T-cell (primary cell): ENCODE measurements at regions not wholly inside any gene's neighbourhood (a gene's known extent, or its start where the extent isn't known, plus 50 kb on each side); places are given as distances from the start of the nearest gene placed in this dataset.

ENCODE experiments used
- ATAC-seq, 4 experiments: fragments of 200-7000 bp in 3 of 4; fragments of 150-1000 bp in 1 of 4; cut with Tn5 transposase; replicated peaks in 1 of 4; 1 replicate in 3 of 4; 2 replicates in 1 of 4; pipeline ENCODE4 v1.10.0; 2021; ENCODE audit warnings: moderate library complexity in 3 of 4, mild to moderate bottlenecking in 2 of 4, moderate number of reproducible peaks in 1 of 4
- CTCF ChIA-PET, 2 donors: fragments of 300-600 bp; sonication (Branson Sonifier 250); formaldehyde crosslinking; loops; one replicate each; lab custom pipeline; 2022; ENCODE audit warnings: antibody characterized with exemption in 2 of 2; lab: Charles Lee
- POLR2A ChIA-PET, 2 donors: fragments of 300-600 bp; sonication (Branson Sonifier 250); formaldehyde crosslinking; loops; one replicate each; lab custom pipeline; 2022; ENCODE audit warnings: antibody characterized with exemption in 2 of 2; lab: Charles Lee
- DNase-seq, 35 experiments: peaks; one replicate each; pipeline versions ENCODE4 v3.0.0 to v3.0.0-alpha.2; 2013 to 2023
- H3K27ac ChIP-seq: one replicate; pipeline ENCODE4 v1.5.1; 2013; ENCODE audit warnings: low read length
- H3K27me3 ChIP-seq, 2 experiments: replicated peaks in 1 of 2; 1 replicate in 1 of 2; 2 replicates in 1 of 2; pipeline versions ENCODE4 v1.6.1 to v1.7.0; 2013; ENCODE audit warnings: low read length in 1 of 2, mixed read lengths in 1 of 2; ENCODE audit not compliant: control insufficient read depth in 2 of 2, insufficient read depth in 2 of 2; ENCODE audit errors: extremely low read depth in 1 of 2
- H3K36me3 ChIP-seq, 2 donors: 1 replicate in 1 of 2; 2 replicates in 1 of 2; pipeline versions ENCODE4 v1.6.1 to v1.7.0; 2013; ENCODE audit warnings: low read length in 1 of 2; ENCODE audit not compliant: control insufficient read depth in 2 of 2, insufficient read depth in 1 of 2; ENCODE audit errors: extremely low read depth in 1 of 2
- H3K4me1 ChIP-seq, 2 experiments: 1 replicate in 1 of 2; 2 replicates in 1 of 2; pipeline versions ENCODE4 v1.6.1 to v1.7.0; 2013; ENCODE audit warnings: low read length in 2 of 2, mixed read lengths in 1 of 2; ENCODE audit not compliant: insufficient read depth in 2 of 2, control insufficient read depth in 1 of 2; ENCODE audit errors: extremely low read depth in 1 of 2
- H3K4me3 ChIP-seq, 2 donors: 1 replicate in 1 of 2; 2 replicates in 1 of 2; pipeline versions ENCODE4 v1.5.1 to v1.7.0; 2013; ENCODE audit warnings: mild to moderate bottlenecking in 2 of 2, low read length in 1 of 2, moderate library complexity in 1 of 2; ENCODE audit not compliant: control insufficient read depth in 1 of 2; ENCODE audit errors: extremely low read depth in 1 of 2
- H3K9me3 ChIP-seq: 2 replicates; pipeline ENCODE4 v1.7.0; 2013
- H3K27ac Mint-ChIP-seq, 2 donors: one replicate each; pipeline ENCODE4 v1.8.0; 2020 to 2021; ENCODE audit warnings: mild to moderate bottlenecking in 2 of 2, mixed read lengths in 2 of 2
- H3K27me3 Mint-ChIP-seq, 2 donors: one replicate each; pipeline ENCODE4 v1.8.0; 2021 to 2022; ENCODE audit warnings: mixed read lengths in 2 of 2
- H3K36me3 Mint-ChIP-seq: one replicate; pipeline ENCODE4 v1.8.0; 2021; ENCODE audit warnings: mixed read lengths
- H3K4me1 Mint-ChIP-seq, 3 donors: one replicate each; pipeline ENCODE4 v1.8.0; 2020 to 2022; ENCODE audit warnings: mixed read lengths in 3 of 3, mild to moderate bottlenecking in 1 of 3
- H3K4me3 Mint-ChIP-seq, 3 donors: one replicate each; pipeline ENCODE4 v1.8.0; 2020 to 2022; ENCODE audit warnings: mild to moderate bottlenecking in 3 of 3, mixed read lengths in 3 of 3, moderate library complexity in 3 of 3
- H3K9me3 Mint-ChIP-seq, 3 donors: one replicate each; pipeline ENCODE4 v1.8.0; 2020 to 2022; ENCODE audit warnings: mixed read lengths in 3 of 3
- WGBS: methylation state at CpG from one replicate; pipeline ENCODE4 v1.1.5; 2013; ENCODE audit warnings: missing lambda C conversion rate; ENCODE audit not compliant: insufficient coverage; 5-methylcytosine and 5-hydroxymethylcytosine counted together

- ChIA-PET CTCF (interaction anchor here in 1 of 2 donors (0.6 kb wide), 1 partner anchor 681 kb away, joined by 5 read pairs; no protein-coding TSS in a partner anchor), POLR2A (interaction anchor here in 1 of 2 donors (0.6 kb wide), 1 partner anchor 22 kb away, joined by 3 read pairs; no protein-coding TSS in a partner anchor)
- WGBS: 100% methylated on average over 2 of the region's 3 CpGs
- Histone ChIP-seq H3K27me3 (no peaks in the 10 kb centered on the region), H3K4me1 (no peaks in the 10 kb centered on the region), H3K9me3 (no peaks in the 10 kb centered on the region), H3K27ac (no peak overlapping the region), H3K36me3 (no peaks in the 10 kb centered on the region), H3K4me3 (no peak overlapping the region)
- H3K4me1 Mint-ChIP-seq: no peaks in the 10 kb centered on the region
- H3K36me3 Mint-ChIP-seq: no peaks in the 10 kb centered on the region
- ATAC-seq (no peak), DNase-seq (no peak)
- no peaks in the 10 kb centered on the region for H3K27me3 Mint-ChIP-seq
- H3K4me3 Mint-ChIP-seq: no peak overlapping the region
- no peaks in the 10 kb centered on the region for H3K9me3 Mint-ChIP-seq
- H3K27ac Mint-ChIP-seq: no peak overlapping the region
Observed at GRCh38 chr10:62894156-62894555, 78.0 kb upstream of the EGR2 start.

GRCh38 chr10:62893036-62893435 is 76.9 kb upstream of the EGR2 start:
- no peaks in the 10 kb centered on the region for H3K36me3 Mint-ChIP-seq
- no peaks in the 10 kb centered on the region for H3K27me3 ChIP-seq
- H3K36me3 ChIP-seq: no peaks in the 10 kb centered on the region
- H3K27ac Mint-ChIP-seq: no peak overlapping the region
- no peaks in the 10 kb centered on the region for H3K9me3 ChIP-seq
- no peaks in the 10 kb centered on the region for H3K4me1 ChIP-seq
- ATAC-seq (no peak), DNase-seq (no peak)
- no peaks in the 10 kb centered on the region for H3K9me3 Mint-ChIP-seq
- H3K4me3 Mint-ChIP-seq: no peak overlapping the region
- no CpG with 5 or more reads among the region's 1 CpG for whole genome bisulfite sequencing
- ChIA-PET CTCF (no interaction called here), POLR2A (interaction anchor here in 1 of 2 donors (0.9 kb wide), 1 partner anchor 62 kb away, joined by 3 read pairs; no protein-coding TSS in a partner anchor)
- no peak overlapping the region for H3K4me3 ChIP-seq
- no peaks in the 10 kb centered on the region for H3K4me1 Mint-ChIP-seq
- H3K27ac ChIP-seq: no peak overlapping the region
- no peaks in the 10 kb centered on the region for H3K27me3 Mint-ChIP-seq

DNA sequence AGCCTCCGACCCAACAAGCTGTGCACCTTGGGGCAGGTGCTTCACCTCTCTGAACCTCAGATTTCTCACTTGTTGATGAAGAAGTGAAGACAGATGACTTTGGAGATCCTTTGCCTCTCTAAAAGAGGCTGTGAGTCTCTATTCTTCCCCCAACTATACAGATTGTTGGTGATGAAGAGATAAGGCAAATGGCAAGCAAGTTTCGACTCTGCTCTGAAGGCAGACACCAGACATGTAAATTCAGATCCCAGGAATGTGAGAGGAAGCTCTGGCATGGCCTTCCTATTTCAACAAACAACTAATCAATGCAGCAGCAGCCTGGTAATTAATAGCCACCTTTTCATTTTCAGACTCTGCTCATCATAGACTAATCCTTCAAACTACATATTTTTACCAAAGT is 74.2 kb upstream of the EGR2 start:
- H3K27me3 Mint-ChIP-seq: peaks cover 7% of the 10 kb centered on the region in 2 donors
- H3K4me3 Mint-ChIP-seq: no peak overlapping the region
- ChIA-PET POLR2A (no interaction called here), CTCF (no interaction called here)
- Histone ChIP-seq H3K36me3 (no peaks in the 10 kb centered on the region), H3K27ac (no peak overlapping the region), H3K4me3 (no peak overlapping the region), H3K4me1 (no peaks in the 10 kb centered on the region), H3K27me3 (peaks cover 0 to 7% of the 10 kb centered on the region in 2 experiments), H3K9me3 (no peaks in the 10 kb centered on the region)
- 100% methylated on average over 1 of the region's 2 CpGs for WGBS
- no peak for ATAC-seq
- no peaks in the 10 kb centered on the region for H3K9me3 Mint-ChIP-seq
- H3K4me1 Mint-ChIP-seq: no peaks in the 10 kb centered on the region
- DNase-seq: no peak
- H3K27ac Mint-ChIP-seq: no peak overlapping the region
- H3K36me3 Mint-ChIP-seq: no peaks in the 10 kb centered on the region

DNA sequence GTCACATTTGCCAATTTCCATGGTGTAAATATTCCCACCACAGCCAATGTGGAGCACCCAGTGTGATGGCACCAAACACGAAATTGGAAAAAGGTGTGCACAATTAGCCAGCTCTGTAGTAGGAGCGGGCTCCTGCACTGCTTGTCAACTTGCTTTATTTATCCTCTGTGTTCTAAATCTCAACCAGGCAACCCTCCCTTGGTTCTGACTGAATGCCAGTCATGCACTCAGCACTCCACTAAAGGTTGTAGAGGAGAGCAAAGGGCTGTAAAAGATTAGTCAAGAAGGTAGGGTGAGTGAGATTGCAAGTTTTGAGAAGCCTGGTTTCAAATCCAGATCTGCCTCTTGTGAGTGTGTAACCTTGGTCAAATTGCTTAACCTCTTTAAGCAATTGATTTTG is 71.5 kb upstream of the EGR2 start:
- CTCF ChIA-PET: no interaction called here
- H3K27ac ChIP-seq: no peak overlapping the region

GRCh38 chr10:62885684-62886461 is 69.7 kb upstream of the EGR2 start:
- Histone ChIP-seq H3K4me1 (no peaks in the 10 kb centered on the region), H3K4me3 (no peak overlapping the region), H3K27ac (no peak overlapping the region), H3K36me3 (no peaks in the 10 kb centered on the region), H3K9me3 (no peaks in the 10 kb centered on the region), H3K27me3 (peaks cover 0 to 11% of the 10 kb centered on the region in 2 experiments)
- WGBS: 83% methylated on average over 7 of the region's 7 CpGs
- H3K36me3 Mint-ChIP-seq: no peaks in the 10 kb centered on the region
- no peaks in the 10 kb centered on the region for H3K9me3 Mint-ChIP-seq
- DNase-seq: no peak
- POLR2A ChIA-PET: interaction anchor here in 1 of 2 donors (0.6 kb wide), 1 partner anchor 24 kb away, joined by 4 read pairs; no protein-coding TSS in a partner anchor
- H3K27ac Mint-ChIP-seq: no peak overlapping the region
- no peaks in the 10 kb centered on the region for H3K4me1 Mint-ChIP-seq
- CTCF ChIA-PET: no interaction called here
- H3K4me3 Mint-ChIP-seq: no peak overlapping the region
- peaks cover 17 to 21% of the 10 kb centered on the region in 2 donors for H3K27me3 Mint-ChIP-seq
- ATAC-seq: no peak

More for the DNA sequence above, 71.5 kb upstream of the EGR2 start:
- Histone ChIP-seq H3K36me3 (no peaks in the 10 kb centered on the region), H3K27me3 (peaks cover 0 to 8% of the 10 kb centered on the region in 2 experiments), H3K4me3 (no peak overlapping the region), H3K4me1 (no peaks in the 10 kb centered on the region), H3K9me3 (no peaks in the 10 kb centered on the region)
- Mint-ChIP-seq H3K27me3 (peaks cover 13 to 21% of the 10 kb centered on the region in 2 donors), H3K36me3 (no peaks in the 10 kb centered on the region), H3K4me3 (no peak overlapping the region), H3K4me1 (no peaks in the 10 kb centered on the region), H3K9me3 (no peaks in the 10 kb centered on the region), H3K27ac (no peak overlapping the region)
- no peak for ATAC-seq
- 88% methylated on average over 2 of the region's 2 CpGs for WGBS
- POLR2A ChIA-PET: no interaction called here
- DNase-seq: no peak

GRCh38 chr10:62880162-62880561 is 64.0 kb upstream of the EGR2 start:
- Histone ChIP-seq H3K27me3 (peaks cover 0 to 11% of the 10 kb centered on the region in 2 experiments), H3K27ac (no peak overlapping the region), H3K4me1 (no peaks in the 10 kb centered on the region), H3K4me3 (no peak overlapping the region), H3K9me3 (no peaks in the 10 kb centered on the region), H3K36me3 (no peaks in the 10 kb centered on the region)
- H3K4me3 Mint-ChIP-seq: no peak overlapping the region
- DNase-seq (no peak), ATAC-seq (no peak)
- no peak overlapping the region for H3K27ac Mint-ChIP-seq
- ChIA-PET CTCF (no interaction called here), POLR2A (no interaction called here)
- 68% methylated on average over 2 of the region's 3 CpGs for WGBS
- H3K4me1 Mint-ChIP-seq: no peaks in the 10 kb centered on the region
- peaks cover 30 to 32% of the 10 kb centered on the region in 2 donors for H3K27me3 Mint-ChIP-seq
- H3K36me3 Mint-ChIP-seq: no peaks in the 10 kb centered on the region
- H3K9me3 Mint-ChIP-seq: no peaks in the 10 kb centered on the region
